SU-DHL-6 (cell line): ENCODE measurements at regions not wholly inside any gene's neighbourhood (a gene's known extent, or its start where the extent isn't known, plus 50 kb on each side); places are given as distances from the start of the nearest gene placed in this dataset.
A peak's percentile ranks its signal among the peaks of the same experiment; 100 is the strongest.

ENCODE experiments used
- EZH2phosphoT487 ChIP-seq: fragments of 200-600 bp; sonication (generic), shearing (Covaris generic); conservative IDR thresholded peaks from 2 replicates; pipeline ENCODE4 v1.6.1; 2018; ENCODE audit warnings: mild to moderate bottlenecking, antibody characterized with exemption, low read length, moderate library complexity, mixed read lengths
- TF ChIP-seq, protein P1 (sequence below): fragments of 200-600 bp; sonication (generic); IDR thresholded peaks from one replicate; pipeline ENCODE4 v1.5.1; 2017; ENCODE audit warnings: antibody characterized with exemption, mild to moderate bottlenecking, low read length, moderate library complexity; ENCODE audit not compliant: insufficient read depth, poor library complexity, severe bottlenecking

DNA sequence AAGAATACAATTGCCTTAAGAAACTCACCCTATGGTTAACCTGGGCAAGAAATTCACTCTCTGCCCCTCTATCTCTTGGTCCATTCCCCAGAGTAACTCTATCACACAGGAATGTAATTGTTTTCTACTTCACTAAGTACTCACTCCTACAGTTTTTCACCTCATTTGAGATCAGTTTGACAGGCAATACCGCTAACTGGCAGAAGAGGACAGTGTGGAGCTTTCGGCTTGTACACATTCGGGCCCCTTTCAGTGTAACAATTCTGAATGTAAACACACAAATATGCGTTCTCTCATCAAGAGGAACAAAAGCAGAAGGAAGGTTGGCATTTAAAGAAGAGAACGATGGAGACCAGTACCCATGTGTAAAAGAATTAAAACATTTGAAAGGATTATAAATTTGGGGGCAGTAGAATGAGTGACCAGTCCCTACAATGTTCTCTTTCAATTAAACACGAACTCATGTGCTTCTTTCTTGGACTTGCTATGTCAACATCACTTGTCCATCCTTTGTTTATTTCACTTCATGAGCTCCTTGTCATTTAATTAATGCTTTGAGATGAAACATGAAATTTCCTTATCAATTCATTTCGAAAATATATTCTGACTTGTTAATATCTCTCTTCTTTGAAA is 188.5 kb upstream of the GRAMD2B start:
- no peak for TF ChIP-seq EZH2phosphoT487
- TF ChIP-seq, protein P1, sequence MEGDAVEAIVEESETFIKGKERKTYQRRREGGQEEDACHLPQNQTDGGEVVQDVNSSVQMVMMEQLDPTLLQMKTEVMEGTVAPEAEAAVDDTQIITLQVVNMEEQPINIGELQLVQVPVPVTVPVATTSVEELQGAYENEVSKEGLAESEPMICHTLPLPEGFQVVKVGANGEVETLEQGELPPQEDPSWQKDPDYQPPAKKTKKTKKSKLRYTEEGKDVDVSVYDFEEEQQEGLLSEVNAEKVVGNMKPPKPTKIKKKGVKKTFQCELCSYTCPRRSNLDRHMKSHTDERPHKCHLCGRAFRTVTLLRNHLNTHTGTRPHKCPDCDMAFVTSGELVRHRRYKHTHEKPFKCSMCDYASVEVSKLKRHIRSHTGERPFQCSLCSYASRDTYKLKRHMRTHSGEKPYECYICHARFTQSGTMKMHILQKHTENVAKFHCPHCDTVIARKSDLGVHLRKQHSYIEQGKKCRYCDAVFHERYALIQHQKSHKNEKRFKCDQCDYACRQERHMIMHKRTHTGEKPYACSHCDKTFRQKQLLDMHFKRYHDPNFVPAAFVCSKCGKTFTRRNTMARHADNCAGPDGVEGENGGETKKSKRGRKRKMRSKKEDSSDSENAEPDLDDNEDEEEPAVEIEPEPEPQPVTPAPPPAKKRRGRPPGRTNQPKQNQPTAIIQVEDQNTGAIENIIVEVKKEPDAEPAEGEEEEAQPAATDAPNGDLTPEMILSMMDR = peak; percentile 53
